ENCODE measurements at regions not wholly inside any gene's neighbourhood (a gene's known extent, or its start where the extent isn't known, plus 50 kb on each side); places are given as distances from the start of the nearest gene placed in this dataset.

- TF ChIP-seq, protein P1, sequence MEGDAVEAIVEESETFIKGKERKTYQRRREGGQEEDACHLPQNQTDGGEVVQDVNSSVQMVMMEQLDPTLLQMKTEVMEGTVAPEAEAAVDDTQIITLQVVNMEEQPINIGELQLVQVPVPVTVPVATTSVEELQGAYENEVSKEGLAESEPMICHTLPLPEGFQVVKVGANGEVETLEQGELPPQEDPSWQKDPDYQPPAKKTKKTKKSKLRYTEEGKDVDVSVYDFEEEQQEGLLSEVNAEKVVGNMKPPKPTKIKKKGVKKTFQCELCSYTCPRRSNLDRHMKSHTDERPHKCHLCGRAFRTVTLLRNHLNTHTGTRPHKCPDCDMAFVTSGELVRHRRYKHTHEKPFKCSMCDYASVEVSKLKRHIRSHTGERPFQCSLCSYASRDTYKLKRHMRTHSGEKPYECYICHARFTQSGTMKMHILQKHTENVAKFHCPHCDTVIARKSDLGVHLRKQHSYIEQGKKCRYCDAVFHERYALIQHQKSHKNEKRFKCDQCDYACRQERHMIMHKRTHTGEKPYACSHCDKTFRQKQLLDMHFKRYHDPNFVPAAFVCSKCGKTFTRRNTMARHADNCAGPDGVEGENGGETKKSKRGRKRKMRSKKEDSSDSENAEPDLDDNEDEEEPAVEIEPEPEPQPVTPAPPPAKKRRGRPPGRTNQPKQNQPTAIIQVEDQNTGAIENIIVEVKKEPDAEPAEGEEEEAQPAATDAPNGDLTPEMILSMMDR (IDR thresholded peaks at IDR 0.05; ENCODE audit: low read length), result no peak
- TF ChIP-seq EZH2 (IDR thresholded peaks at IDR 0.05; ENCODE audit: borderline replicate concordance, low read length), result no peak
Measured at GRCh38 chr6:144722925-144723324, 437.8 kb downstream of the UTRN start.

Measured in OCI-LY1 (cell line).